ENCODE measurements at regions not wholly inside any gene's neighbourhood (a gene's known extent, or its start where the extent isn't known, plus 50 kb on each side); places are given as distances from the start of the nearest gene placed in this dataset.

DNA sequence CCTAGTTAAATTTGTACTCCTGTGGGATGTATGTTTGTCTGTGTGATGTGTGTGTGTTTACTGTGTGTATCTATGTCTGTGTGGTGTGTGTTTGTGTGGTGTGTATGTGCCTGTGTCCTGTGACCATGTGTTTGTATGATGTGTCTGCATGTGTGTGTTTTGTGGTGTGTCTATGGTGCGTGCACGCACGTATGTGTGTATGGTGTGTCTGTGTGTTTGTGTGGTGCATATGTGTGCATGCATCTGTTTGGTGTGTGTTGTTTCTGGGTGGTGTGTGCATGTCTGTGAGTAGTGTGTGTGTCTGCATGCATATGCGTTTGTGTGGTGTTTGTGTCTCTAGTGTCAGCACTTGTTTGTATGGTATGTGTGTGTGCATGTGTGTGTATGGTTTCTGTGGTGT, 174.2 kb upstream of the RBFOX1 start:
- Histone ChIP-seq H3K4me3 (ENCODE audit: low read depth, low read length) (no peak overlapping the region), H3K27me3 (ENCODE audit: control insufficient read depth, insufficient read depth, low read length) (no peaks in the 10 kb centered on the region), H3K36me3 (ENCODE audit: control insufficient read depth, insufficient read depth, low read length) (no peaks in the 10 kb centered on the region)
- POLR2A ChIA-PET, result no interaction called here
- no peak for DNase-seq (ENCODE audit: low read depth)
- TF ChIP-seq, protein P1, sequence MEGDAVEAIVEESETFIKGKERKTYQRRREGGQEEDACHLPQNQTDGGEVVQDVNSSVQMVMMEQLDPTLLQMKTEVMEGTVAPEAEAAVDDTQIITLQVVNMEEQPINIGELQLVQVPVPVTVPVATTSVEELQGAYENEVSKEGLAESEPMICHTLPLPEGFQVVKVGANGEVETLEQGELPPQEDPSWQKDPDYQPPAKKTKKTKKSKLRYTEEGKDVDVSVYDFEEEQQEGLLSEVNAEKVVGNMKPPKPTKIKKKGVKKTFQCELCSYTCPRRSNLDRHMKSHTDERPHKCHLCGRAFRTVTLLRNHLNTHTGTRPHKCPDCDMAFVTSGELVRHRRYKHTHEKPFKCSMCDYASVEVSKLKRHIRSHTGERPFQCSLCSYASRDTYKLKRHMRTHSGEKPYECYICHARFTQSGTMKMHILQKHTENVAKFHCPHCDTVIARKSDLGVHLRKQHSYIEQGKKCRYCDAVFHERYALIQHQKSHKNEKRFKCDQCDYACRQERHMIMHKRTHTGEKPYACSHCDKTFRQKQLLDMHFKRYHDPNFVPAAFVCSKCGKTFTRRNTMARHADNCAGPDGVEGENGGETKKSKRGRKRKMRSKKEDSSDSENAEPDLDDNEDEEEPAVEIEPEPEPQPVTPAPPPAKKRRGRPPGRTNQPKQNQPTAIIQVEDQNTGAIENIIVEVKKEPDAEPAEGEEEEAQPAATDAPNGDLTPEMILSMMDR (IDR thresholded peaks at IDR 0.05; ENCODE audit: insufficient read depth, low read depth, low read length), result no peak
- CTCF ChIA-PET, result no interaction called here

DNA sequence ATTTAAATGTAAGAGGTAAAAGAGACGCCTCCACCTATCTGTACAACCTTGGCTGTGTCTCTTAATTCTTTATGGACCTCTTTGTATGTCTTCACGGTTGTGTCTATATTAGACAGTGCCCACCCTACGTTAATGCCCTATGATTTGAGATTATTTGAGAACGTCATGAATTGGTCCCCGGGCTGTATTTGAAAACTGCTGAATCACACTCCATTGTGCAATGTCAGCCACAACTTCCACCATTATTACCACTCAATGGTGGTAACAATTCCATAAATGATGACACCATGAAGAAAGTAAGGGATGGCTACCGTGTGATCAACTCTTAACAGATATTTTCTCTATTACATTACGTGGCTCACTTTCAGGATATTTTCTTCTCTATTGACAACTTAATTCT, 182.4 kb upstream of the RBFOX1 start:
- DNase-seq (ENCODE audit: low read depth), result no peak
- TF ChIP-seq, protein P1 (IDR thresholded peaks at IDR 0.05; ENCODE audit: insufficient read depth, low read depth, low read length), result no peak
- Histone ChIP-seq H3K36me3 (ENCODE audit: control insufficient read depth, insufficient read depth, low read length) (no peaks in the 10 kb centered on the region), H3K4me3 (ENCODE audit: low read depth, low read length) (no peak overlapping the region), H3K27me3 (ENCODE audit: control insufficient read depth, insufficient read depth, low read length) (no peaks in the 10 kb centered on the region)
- ChIA-PET POLR2A (no interaction called here), CTCF (no interaction called here)

DNA sequence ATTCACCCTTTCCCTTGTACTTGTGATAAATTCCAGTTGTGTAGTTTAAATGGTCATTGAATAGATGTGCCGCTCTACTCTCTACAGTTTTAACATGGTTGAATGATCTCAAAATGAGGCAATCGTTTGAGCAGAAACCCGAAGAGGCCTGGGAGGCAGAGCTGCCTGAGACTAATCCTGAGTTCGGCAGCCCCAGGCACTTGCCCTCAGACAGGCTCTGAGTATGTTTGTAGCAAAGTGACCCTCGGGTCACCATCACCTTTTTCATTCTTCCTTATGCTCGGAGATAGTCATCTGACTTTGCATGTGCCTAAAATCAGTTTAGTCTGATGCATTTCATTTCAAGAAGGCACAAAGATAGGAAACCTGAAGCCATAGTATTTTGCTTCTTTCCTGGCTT, 184.0 kb upstream of the RBFOX1 start:
- H3K27me3 ChIP-seq (ENCODE audit: control insufficient read depth, insufficient read depth, low read length), result no peaks in the 10 kb centered on the region
- TF ChIP-seq, protein P1 (IDR thresholded peaks at IDR 0.05; ENCODE audit: insufficient read depth, low read depth, low read length), result no peak
- DNase-seq (ENCODE audit: low read depth), result no peak
- ChIA-PET CTCF (no interaction called here), POLR2A (no interaction called here)
- H3K4me3 ChIP-seq (ENCODE audit: low read depth, low read length), result no peak overlapping the region
- no peaks in the 10 kb centered on the region for H3K36me3 ChIP-seq (ENCODE audit: control insufficient read depth, insufficient read depth, low read length)

DNA sequence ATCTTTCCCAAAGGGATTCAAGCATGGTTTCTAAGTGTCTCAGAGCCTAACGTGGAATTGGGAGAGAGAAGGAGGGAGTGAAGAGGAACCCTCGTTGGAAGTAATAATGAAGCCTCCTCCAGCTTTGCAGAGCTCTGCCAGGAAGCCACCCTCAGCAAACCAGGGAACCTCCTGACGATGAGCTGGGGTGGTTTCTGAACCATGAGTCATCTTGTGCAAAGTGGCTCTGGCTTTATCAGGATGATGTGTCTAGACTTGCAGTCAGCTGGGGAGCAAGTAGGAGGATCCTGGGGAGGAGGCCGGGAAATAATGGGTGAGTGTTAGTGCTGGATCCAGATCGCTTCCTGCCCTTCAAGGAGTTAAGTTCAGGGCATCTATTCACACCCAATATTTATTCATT, 191.7 kb upstream of the RBFOX1 start:
- Histone ChIP-seq H3K36me3 (ENCODE audit: control insufficient read depth, insufficient read depth, low read length) (no peaks in the 10 kb centered on the region), H3K4me3 (ENCODE audit: low read depth, low read length) (no peak overlapping the region), H3K27me3 (ENCODE audit: control insufficient read depth, insufficient read depth, low read length) (no peaks in the 10 kb centered on the region)
- ChIA-PET POLR2A (interaction anchor here (0.6 kb wide), 1 partner anchor 67 kb away, joined by 3 read pairs; no protein-coding TSS in a partner anchor), CTCF (no interaction called here)
- TF ChIP-seq, protein P1 (IDR thresholded peaks at IDR 0.05; ENCODE audit: insufficient read depth, low read depth, low read length), result no peak
- DNase-seq (ENCODE audit: low read depth), result no peak

DNA sequence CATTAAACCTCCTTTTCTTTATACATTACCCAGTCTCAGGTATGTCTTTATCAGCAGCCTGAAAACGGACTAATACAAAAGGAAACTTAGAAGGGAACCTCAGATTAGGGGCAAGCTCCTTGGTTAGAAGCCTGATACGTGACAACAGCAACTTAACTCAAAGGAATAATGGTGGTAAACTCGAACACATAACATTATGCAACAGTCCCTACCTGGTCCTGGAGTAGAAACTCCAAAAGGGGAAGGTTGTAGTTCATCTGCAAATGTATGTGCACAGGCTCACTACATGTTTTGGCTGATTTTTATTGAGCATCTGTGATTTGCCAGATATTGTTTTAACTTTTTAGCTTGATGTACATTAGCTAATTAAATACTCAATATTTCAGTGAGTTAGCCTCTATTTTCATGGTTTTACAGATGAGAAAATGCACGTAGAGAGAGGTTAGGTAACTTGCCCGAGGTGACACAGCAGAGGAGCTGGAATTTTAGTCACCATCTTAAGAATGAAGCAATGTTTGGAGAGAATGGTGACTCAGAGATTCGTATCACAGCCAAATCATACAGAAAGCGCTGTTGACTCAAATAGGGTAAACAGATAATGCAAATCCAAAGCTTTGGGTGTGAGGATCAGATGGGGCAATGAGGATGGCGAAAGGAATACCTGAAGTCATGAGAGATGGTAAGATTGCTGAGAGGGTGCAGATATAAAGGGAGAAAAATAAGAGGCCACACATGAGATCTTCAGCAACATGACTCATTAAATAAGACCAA, 194.9 kb upstream of the RBFOX1 start:
- H3K27me3 ChIP-seq (ENCODE audit: control insufficient read depth, insufficient read depth, low read length), result no peaks in the 10 kb centered on the region
- ChIA-PET POLR2A (no interaction called here), CTCF (no interaction called here)
- TF ChIP-seq, protein P1 (IDR thresholded peaks at IDR 0.05; ENCODE audit: insufficient read depth, low read depth, low read length), result no peak
- DNase-seq (ENCODE audit: low read depth), result no peak
- no peak overlapping the region for H3K4me3 ChIP-seq (ENCODE audit: low read depth, low read length)
- no peaks in the 10 kb centered on the region for H3K36me3 ChIP-seq (ENCODE audit: control insufficient read depth, insufficient read depth, low read length)
